ENCODE measurements at regions not wholly inside any gene's neighbourhood (a gene's known extent, or its start where the extent isn't known, plus 50 kb on each side); places are given as distances from the start of the nearest gene placed in this dataset.

DNA sequence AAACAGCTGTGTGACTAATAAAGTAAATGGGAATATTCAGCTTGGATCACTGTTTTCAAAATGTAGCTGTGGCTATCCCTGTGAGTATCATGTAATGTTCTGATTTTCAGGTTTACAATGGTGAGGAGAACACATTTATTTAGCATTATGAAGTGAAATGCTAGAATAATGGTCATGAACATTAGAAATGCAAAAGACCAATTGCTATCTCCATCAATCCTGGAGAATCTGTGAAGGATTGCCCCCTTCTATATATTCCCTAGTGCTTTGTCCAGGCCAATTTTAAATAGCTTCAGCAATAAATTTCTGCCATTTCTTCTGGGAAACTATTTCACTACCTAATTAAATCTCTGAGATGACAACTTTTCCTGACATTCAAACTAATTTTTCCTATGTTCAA is 1399.1 kb downstream of the PCDH19 start (continued):
- TF ChIP-seq, protein P1, sequence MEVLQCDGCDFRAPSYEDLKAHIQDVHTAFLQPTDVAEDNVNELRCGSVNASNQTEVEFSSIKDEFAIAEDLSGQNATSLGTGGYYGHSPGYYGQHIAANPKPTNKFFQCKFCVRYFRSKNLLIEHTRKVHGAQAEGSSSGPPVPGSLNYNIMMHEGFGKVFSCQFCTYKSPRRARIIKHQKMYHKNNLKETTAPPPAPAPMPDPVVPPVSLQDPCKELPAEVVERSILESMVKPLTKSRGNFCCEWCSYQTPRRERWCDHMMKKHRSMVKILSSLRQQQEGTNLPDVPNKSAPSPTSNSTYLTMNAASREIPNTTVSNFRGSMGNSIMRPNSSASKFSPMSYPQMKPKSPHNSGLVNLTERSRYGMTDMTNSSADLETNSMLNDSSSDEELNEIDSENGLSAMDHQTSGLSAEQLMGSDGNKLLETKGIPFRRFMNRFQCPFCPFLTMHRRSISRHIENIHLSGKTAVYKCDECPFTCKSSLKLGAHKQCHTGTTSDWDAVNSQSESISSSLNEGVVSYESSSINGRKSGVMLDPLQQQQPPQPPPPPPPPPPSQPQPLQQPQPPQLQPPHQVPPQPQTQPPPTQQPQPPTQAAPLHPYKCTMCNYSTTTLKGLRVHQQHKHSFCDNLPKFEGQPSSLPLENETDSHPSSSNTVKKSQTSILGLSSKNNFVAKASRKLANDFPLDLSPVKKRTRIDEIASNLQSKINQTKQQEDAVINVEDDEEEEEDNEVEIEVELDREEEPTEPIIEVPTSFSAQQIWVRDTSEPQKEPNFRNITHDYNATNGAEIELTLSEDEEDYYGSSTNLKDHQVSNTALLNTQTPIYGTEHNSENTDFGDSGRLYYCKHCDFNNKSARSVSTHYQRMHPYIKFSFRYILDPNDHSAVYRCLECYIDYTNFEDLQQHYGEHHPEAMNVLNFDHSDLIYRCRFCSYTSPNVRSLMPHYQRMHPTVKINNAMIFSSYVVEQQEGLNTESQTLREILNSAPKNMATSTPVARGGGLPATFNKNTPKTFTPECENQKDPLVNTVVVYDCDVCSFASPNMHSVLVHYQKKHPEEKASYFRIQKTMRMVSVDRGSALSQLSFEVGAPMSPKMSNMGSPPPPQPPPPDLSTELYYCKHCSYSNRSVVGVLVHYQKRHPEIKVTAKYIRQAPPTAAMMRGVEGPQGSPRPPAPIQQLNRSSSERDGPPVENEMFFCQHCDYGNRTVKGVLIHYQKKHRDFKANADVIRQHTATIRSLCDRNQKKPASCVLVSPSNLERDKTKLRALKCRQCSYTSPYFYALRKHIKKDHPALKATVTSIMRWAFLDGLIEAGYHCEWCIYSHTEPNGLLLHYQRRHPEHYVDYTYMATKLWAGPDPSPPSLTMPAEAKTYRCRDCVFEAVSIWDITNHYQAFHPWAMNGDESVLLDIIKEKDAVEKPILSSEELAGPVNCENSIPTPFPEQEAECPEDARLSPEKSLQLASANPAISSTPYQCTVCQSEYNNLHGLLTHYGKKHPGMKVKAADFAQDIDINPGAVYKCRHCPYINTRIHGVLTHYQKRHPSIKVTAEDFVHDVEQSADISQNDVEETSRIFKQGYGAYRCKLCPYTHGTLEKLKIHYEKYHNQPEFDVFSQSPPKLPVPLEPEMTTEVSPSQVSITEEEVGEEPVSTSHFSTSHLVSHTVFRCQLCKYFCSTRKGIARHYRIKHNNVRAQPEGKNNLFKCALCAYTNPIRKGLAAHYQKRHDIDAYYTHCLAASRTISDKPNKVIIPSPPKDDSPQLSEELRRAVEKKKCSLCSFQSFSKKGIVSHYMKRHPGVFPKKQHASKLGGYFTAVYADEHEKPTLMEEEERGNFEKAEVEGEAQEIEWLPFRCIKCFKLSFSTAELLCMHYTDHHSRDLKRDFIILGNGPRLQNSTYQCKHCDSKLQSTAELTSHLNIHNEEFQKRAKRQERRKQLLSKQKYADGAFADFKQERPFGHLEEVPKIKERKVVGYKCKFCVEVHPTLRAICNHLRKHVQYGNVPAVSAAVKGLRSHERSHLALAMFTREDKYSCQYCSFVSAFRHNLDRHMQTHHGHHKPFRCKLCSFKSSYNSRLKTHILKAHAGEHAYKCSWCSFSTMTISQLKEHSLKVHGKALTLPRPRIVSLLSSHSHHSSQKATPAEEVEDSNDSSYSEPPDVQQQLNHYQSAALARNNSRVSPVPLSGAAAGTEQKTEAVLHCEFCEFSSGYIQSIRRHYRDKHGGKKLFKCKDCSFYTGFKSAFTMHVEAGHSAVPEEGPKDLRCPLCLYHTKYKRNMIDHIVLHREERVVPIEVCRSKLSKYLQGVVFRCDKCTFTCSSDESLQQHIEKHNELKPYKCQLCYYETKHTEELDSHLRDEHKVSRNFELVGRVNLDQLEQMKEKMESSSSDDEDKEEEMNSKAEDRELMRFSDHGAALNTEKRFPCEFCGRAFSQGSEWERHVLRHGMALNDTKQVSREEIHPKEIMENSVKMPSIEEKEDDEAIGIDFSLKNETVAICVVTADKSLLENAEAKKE (CRISPR knock-in tag; IDR thresholded peaks at IDR 0.05): no peak
- no peak for TF ChIP-seq EZH2phosphoT487 (IDR thresholded peaks at IDR 0.05; ENCODE audit: unreplicated experiment)
- TF ChIP-seq, protein P2, sequence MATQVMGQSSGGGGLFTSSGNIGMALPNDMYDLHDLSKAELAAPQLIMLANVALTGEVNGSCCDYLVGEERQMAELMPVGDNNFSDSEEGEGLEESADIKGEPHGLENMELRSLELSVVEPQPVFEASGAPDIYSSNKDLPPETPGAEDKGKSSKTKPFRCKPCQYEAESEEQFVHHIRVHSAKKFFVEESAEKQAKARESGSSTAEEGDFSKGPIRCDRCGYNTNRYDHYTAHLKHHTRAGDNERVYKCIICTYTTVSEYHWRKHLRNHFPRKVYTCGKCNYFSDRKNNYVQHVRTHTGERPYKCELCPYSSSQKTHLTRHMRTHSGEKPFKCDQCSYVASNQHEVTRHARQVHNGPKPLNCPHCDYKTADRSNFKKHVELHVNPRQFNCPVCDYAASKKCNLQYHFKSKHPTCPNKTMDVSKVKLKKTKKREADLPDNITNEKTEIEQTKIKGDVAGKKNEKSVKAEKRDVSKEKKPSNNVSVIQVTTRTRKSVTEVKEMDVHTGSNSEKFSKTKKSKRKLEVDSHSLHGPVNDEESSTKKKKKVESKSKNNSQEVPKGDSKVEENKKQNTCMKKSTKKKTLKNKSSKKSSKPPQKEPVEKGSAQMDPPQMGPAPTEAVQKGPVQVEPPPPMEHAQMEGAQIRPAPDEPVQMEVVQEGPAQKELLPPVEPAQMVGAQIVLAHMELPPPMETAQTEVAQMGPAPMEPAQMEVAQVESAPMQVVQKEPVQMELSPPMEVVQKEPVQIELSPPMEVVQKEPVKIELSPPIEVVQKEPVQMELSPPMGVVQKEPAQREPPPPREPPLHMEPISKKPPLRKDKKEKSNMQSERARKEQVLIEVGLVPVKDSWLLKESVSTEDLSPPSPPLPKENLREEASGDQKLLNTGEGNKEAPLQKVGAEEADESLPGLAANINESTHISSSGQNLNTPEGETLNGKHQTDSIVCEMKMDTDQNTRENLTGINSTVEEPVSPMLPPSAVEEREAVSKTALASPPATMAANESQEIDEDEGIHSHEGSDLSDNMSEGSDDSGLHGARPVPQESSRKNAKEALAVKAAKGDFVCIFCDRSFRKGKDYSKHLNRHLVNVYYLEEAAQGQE (IDR thresholded peaks at IDR 0.05; ENCODE audit: unreplicated experiment): no peak
- TF ChIP-seq ZNF114 (CRISPR knock-in tag; IDR thresholded peaks at IDR 0.05): no peak
- TF ChIP-seq POLR2AphosphoS5 (IDR thresholded peaks at IDR 0.05; ENCODE audit: low read depth): no peak
- no peak for TF ChIP-seq ZNF331 (CRISPR knock-in tag; IDR thresholded peaks at IDR 0.05; ENCODE audit: low read depth)
- TF ChIP-seq NANOG (IDR thresholded peaks at IDR 0.05; ENCODE audit: borderline replicate concordance): no peak
- no peak for TF ChIP-seq EZH2 (IDR thresholded peaks at IDR 0.05; ENCODE audit: low read depth, unreplicated experiment)
- TF ChIP-seq, protein P3, sequence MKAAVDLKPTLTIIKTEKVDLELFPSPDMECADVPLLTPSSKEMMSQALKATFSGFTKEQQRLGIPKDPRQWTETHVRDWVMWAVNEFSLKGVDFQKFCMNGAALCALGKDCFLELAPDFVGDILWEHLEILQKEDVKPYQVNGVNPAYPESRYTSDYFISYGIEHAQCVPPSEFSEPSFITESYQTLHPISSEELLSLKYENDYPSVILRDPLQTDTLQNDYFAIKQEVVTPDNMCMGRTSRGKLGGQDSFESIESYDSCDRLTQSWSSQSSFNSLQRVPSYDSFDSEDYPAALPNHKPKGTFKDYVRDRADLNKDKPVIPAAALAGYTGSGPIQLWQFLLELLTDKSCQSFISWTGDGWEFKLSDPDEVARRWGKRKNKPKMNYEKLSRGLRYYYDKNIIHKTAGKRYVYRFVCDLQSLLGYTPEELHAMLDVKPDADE (IDR thresholded peaks at IDR 0.05): no peak

Data from GM23338 (cell line).